ENCODE measurements at regions not wholly inside any gene's neighbourhood (a gene's known extent, or its start where the extent isn't known, plus 50 kb on each side); places are given as distances from the start of the nearest gene placed in this dataset.

GRCh38 chr3:67808906-67809305 lies 154.5 kb upstream of the SUCLG2 start:
- Mint-ChIP-seq H3K27me3 (peaks cover 11% of the 10 kb centered on the region), H3K27ac (no peak overlapping the region), H3K9me3 (peaks cover 2% of the 10 kb centered on the region), H3K36me3 (ENCODE audit: low read depth) (peaks cover 2% of the 10 kb centered on the region), H3K4me1 (ENCODE audit: low read depth) (no peaks in the 10 kb centered on the region), H3K4me3 (no peak overlapping the region)

- Mint-ChIP-seq H3K9me3 (peaks cover 6% of the 10 kb centered on the region), H3K4me3 (no peak overlapping the region), H3K27ac (no peak overlapping the region), H3K27me3 (peaks cover 11% of the 10 kb centered on the region), H3K4me1 (ENCODE audit: low read depth) (no peaks in the 10 kb centered on the region), H3K36me3 (ENCODE audit: low read depth) (peaks cover 7% of the 10 kb centered on the region)
These were observed 150.2 kb upstream of the SUCLG2 start for GRCh38 chr3:67804578-67804977.

GRCh38 chr3:67804089-67804488 lies 149.7 kb upstream of the SUCLG2 start:
- Mint-ChIP-seq H3K4me3 (no peak overlapping the region), H3K36me3 (ENCODE audit: low read depth) (peaks cover 7% of the 10 kb centered on the region), H3K27me3 (peaks cover 11% of the 10 kb centered on the region), H3K27ac (no peak overlapping the region), H3K4me1 (ENCODE audit: low read depth) (no peaks in the 10 kb centered on the region), H3K9me3 (peaks cover 6% of the 10 kb centered on the region)

DNA sequence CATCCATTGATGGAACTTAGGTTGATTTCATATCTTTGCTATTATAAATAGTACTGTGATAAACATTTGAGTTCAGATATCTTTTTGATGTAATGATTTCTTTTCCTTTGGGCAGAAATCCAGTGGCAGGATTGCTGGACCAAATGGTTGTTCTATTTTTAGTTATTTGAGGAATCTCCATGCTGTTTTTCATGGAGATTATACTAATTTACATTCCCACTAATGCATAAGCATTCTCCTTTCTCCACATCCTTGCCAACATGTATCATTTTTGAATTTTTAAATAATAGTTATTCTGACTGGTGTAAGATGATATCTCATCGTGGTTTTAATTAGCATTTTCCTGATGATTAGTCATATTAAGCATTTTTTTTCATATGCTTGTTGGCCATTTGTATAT lies 144.0 kb upstream of the SUCLG2 start:
- no peaks in the 10 kb centered on the region for H3K36me3 Mint-ChIP-seq (ENCODE audit: low read depth)
- no peaks in the 10 kb centered on the region for H3K27me3 Mint-ChIP-seq
- H3K4me1 Mint-ChIP-seq (ENCODE audit: low read depth) = no peaks in the 10 kb centered on the region
- no peaks in the 10 kb centered on the region for H3K9me3 Mint-ChIP-seq
- H3K4me3 Mint-ChIP-seq = no peak overlapping the region
- H3K27ac Mint-ChIP-seq = no peak overlapping the region

GRCh38 chr3:67791620-67792019 lies 137.2 kb upstream of the SUCLG2 start:
- Mint-ChIP-seq H3K36me3 (ENCODE audit: low read depth) (no peaks in the 10 kb centered on the region), H3K27me3 (no peaks in the 10 kb centered on the region), H3K27ac (no peak overlapping the region), H3K4me1 (ENCODE audit: low read depth) (peaks cover 8% of the 10 kb centered on the region), H3K4me3 (no peak overlapping the region), H3K9me3 (no peaks in the 10 kb centered on the region)

DNA sequence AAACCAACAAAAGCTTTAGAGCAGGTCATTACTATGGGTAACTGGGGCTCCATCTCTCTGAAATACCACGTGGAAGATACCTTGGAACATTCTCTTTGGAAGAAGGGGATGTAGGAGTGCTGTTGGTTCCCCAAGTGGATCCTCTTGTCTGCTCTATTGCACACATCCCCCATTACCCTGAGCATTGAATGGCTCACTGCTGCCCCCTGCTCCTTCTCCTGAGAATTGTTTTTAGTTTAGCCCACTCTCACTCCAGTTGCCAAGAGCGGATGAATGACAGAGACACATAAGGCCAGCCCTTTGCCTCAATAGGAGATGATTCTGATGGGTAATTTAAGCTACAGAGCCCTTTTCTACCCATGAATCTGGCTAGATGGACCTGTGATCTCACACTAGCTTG lies 135.6 kb upstream of the SUCLG2 start:
- Mint-ChIP-seq H3K36me3 (ENCODE audit: low read depth) (no peaks in the 10 kb centered on the region), H3K27me3 (no peaks in the 10 kb centered on the region), H3K27ac (no peak overlapping the region), H3K4me1 (ENCODE audit: low read depth) (peaks cover 8% of the 10 kb centered on the region), H3K4me3 (no peak overlapping the region), H3K9me3 (peaks cover 7% of the 10 kb centered on the region)

- H3K27me3 Mint-ChIP-seq = no peaks in the 10 kb centered on the region
- H3K36me3 Mint-ChIP-seq (ENCODE audit: low read depth) = no peaks in the 10 kb centered on the region
- peaks cover 8% of the 10 kb centered on the region for H3K4me1 Mint-ChIP-seq (ENCODE audit: low read depth)
- H3K4me3 Mint-ChIP-seq = no peak overlapping the region
- H3K9me3 Mint-ChIP-seq = peaks cover 10% of the 10 kb centered on the region
- H3K27ac Mint-ChIP-seq = no peak overlapping the region
These were observed 134.0 kb upstream of the SUCLG2 start for GRCh38 chr3:67788396-67788795.

DNA sequence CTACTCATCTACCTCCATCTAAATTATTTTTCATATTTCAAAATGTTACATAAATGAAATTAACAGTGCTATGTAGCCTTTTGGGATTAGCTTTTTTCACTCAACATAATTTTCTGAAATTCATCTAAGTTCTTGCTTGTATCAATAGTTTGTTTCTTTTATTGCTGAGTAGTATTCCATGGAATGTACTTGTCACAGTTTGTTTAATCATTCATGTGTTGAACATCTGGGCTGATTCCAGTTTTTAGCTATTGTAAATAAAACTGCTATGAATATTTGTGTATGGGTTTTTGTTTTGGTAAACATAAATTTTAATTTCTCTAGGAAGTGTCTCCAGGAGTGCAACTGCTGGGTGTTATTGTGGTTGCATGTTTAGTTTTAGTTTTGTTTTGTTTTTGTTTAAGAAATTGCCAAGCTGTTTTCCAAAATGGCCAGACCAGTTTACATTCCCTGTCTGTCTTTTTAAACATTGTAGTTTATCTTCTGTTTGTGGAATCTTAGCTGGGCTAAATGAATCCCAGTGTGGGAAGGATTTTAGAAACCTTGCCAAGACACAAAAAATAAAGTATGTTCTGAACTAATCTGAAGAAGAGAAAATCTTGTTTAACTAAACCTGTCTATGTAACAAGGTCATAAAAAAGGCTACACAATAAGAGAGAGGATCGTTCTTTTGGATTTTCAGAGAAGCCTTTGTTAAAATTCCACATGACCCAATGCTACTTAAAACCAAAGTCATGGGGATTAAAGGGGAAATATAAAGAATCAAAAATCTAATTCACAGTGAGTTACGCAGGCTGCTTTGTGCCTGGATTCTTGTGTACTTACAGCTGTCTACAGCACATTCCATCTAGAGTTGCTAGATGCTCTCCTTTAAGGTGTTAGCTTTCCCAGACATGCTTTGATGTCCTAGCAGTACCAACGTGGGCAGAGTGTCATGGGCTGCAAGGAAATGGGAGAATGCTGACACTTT lies 129.2 kb upstream of the SUCLG2 start:
- Mint-ChIP-seq H3K27ac (no peak overlapping the region), H3K4me3 (no peak overlapping the region), H3K4me1 (ENCODE audit: low read depth) (no peaks in the 10 kb centered on the region), H3K27me3 (no peaks in the 10 kb centered on the region), H3K9me3 (peaks cover 13% of the 10 kb centered on the region), H3K36me3 (ENCODE audit: low read depth) (no peaks in the 10 kb centered on the region)

- Mint-ChIP-seq H3K9me3 (peaks cover 14% of the 10 kb centered on the region), H3K4me1 (ENCODE audit: low read depth) (no peaks in the 10 kb centered on the region), H3K36me3 (ENCODE audit: low read depth) (no peaks in the 10 kb centered on the region), H3K27ac (no peak overlapping the region), H3K27me3 (no peaks in the 10 kb centered on the region), H3K4me3 (no peak overlapping the region)
These were observed 127.5 kb upstream of the SUCLG2 start for GRCh38 chr3:67781871-67782270.

DNA sequence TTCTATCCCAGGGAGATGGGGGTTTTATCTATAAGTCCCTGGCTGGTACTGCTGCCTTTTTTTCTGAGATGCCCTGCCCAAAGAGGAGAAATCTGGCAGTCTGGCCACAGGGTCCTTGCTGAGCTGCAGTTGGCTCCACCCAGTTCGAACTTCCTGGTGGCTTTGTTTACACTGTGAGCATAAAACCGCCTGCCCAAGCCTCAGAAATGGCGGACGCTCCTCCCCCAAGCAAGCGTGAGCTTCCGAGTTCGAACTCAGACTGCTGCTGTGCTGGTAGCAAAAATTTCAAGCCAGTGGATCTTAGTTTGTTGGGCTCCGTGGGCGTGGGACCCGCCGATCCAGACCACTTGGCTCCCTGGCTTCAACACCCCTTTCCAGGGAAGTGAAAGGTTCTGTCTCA lies 126.8 kb upstream of the SUCLG2 start:
- H3K36me3 Mint-ChIP-seq (ENCODE audit: low read depth) = no peaks in the 10 kb centered on the region
- H3K4me1 Mint-ChIP-seq (ENCODE audit: low read depth) = no peaks in the 10 kb centered on the region
- H3K27me3 Mint-ChIP-seq = no peaks in the 10 kb centered on the region
- H3K9me3 Mint-ChIP-seq = peaks cover 18% of the 10 kb centered on the region
- no peak overlapping the region for H3K27ac Mint-ChIP-seq
- H3K4me3 Mint-ChIP-seq = no peak overlapping the region

DNA sequence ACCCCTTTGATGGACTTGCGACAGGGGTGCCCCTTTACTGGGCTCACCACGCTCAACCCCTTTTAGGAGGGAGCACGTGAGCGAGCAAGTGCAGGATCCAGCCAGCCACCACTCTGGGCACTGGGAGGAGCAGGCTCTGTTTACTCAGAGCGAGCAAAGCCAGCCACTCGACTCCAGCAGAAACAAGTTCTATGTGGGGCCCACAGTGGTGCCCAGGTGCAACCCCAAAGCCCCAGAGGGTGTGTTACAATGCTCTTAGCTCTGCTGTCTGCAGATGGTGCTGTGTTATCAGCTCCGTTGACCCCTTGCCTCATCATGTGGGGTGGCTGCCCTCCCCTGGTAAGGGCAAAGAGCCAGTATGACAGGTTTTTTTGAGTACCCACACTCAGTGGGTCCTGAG lies 120.3 kb upstream of the SUCLG2 start:
- Mint-ChIP-seq H3K9me3 (peaks cover 8% of the 10 kb centered on the region), H3K4me3 (no peak overlapping the region), H3K36me3 (ENCODE audit: low read depth) (no peaks in the 10 kb centered on the region)

GRCh38 chr3:67765575-67765974 lies 111.2 kb upstream of the SUCLG2 start:
- no peaks in the 10 kb centered on the region for H3K36me3 Mint-ChIP-seq (ENCODE audit: low read depth)
- no peak overlapping the region for H3K4me3 Mint-ChIP-seq
- H3K27me3 Mint-ChIP-seq = no peaks in the 10 kb centered on the region
- no peaks in the 10 kb centered on the region for H3K4me1 Mint-ChIP-seq (ENCODE audit: low read depth)
- no peak overlapping the region for H3K27ac Mint-ChIP-seq
- peaks cover 26% of the 10 kb centered on the region for H3K9me3 Mint-ChIP-seq

More for the DNA sequence above, 120.3 kb upstream of the SUCLG2 start:
- H3K27me3 Mint-ChIP-seq = no peaks in the 10 kb centered on the region
- H3K27ac Mint-ChIP-seq = no peak overlapping the region
- no peaks in the 10 kb centered on the region for H3K4me1 Mint-ChIP-seq (ENCODE audit: low read depth)

- Mint-ChIP-seq H3K27me3 (no peaks in the 10 kb centered on the region), H3K9me3 (peaks cover 17% of the 10 kb centered on the region)
These were observed 90.9 kb upstream of the SUCLG2 start for GRCh38 chr3:67745296-67745695.

GRCh38 chr3:67744699-67745098 lies 90.3 kb upstream of the SUCLG2 start:
- Mint-ChIP-seq H3K36me3 (ENCODE audit: low read depth) (peaks cover 4% of the 10 kb centered on the region), H3K27me3 (no peaks in the 10 kb centered on the region), H3K9me3 (peaks cover 17% of the 10 kb centered on the region), H3K27ac (no peak overlapping the region), H3K4me1 (ENCODE audit: low read depth) (peaks cover 16% of the 10 kb centered on the region), H3K4me3 (no peak overlapping the region)

More at GRCh38 chr3:67745296-67745695, 90.9 kb upstream of the SUCLG2 start:
- peaks cover 11% of the 10 kb centered on the region for H3K4me1 Mint-ChIP-seq (ENCODE audit: low read depth)
- no peak overlapping the region for H3K27ac Mint-ChIP-seq
- no peak overlapping the region for H3K4me3 Mint-ChIP-seq
- H3K36me3 Mint-ChIP-seq (ENCODE audit: low read depth) = peaks cover 4% of the 10 kb centered on the region

- Mint-ChIP-seq H3K27ac (no peak overlapping the region), H3K9me3 (peaks cover 10% of the 10 kb centered on the region), H3K4me1 (ENCODE audit: low read depth) (peaks cover 44% of the 10 kb centered on the region)
These were observed 85.4 kb upstream of the SUCLG2 start for GRCh38 chr3:67739851-67740250.

More at GRCh38 chr3:67739851-67740250, 85.4 kb upstream of the SUCLG2 start:
- H3K4me3 Mint-ChIP-seq = no peak overlapping the region
- no peaks in the 10 kb centered on the region for H3K27me3 Mint-ChIP-seq
- H3K36me3 Mint-ChIP-seq (ENCODE audit: low read depth) = peaks cover 4% of the 10 kb centered on the region

All from stimulated activated naive CD8-positive, alpha-beta T cell treated with anti-CD3 and anti-CD28 coated beads, Interleukin-15, Interleukin-2, amounts not matched to agents 100 ng/mL and 50 ng/mL, for 24 hours (primary cell).